ENCODE measurements at regions not wholly inside any gene's neighbourhood (a gene's known extent, or its start where the extent isn't known, plus 50 kb on each side); places are given as distances from the start of the nearest gene placed in this dataset.

GRCh38 chr2:15786003-15786654 lies 154.2 kb upstream of the MYCN start:
- Histone ChIP-seq H3K4me3 (ENCODE audit: low read length) (no peak overlapping the region), H3K36me3 (ENCODE audit: insufficient read depth, low read length) (no peaks in the 10 kb centered on the region), H3K4me1 (ENCODE audit: insufficient read depth, low read length) (no peaks in the 10 kb centered on the region), H3K9ac (ENCODE audit: low read depth, low read length) (no peak overlapping the region), H3K27ac (ENCODE audit: low read depth, low read length) (no peak overlapping the region), H3K27me3 (ENCODE audit: insufficient read depth, low read length) (no peaks in the 10 kb centered on the region), H3K9me3 (ENCODE audit: insufficient read depth, low read depth, low read length) (no peaks in the 10 kb centered on the region)
- WGBS, result 92% methylated on average over 11 of the region's 11 CpGs

- 89% methylated on average over 2 of the region's 2 CpGs for WGBS
- no peaks in the 10 kb centered on the region for H3K36me3 ChIP-seq (ENCODE audit: insufficient read depth, low read length)
- no peak overlapping the region for H3K4me3 ChIP-seq (ENCODE audit: low read length)
- H3K4me1 ChIP-seq (ENCODE audit: insufficient read depth, low read length), result no peaks in the 10 kb centered on the region
- no peak overlapping the region for H3K27ac ChIP-seq (ENCODE audit: low read depth, low read length)
- no peaks in the 10 kb centered on the region for H3K9me3 ChIP-seq (ENCODE audit: insufficient read depth, low read depth, low read length)
- no peak overlapping the region for H3K9ac ChIP-seq (ENCODE audit: low read depth, low read length)
- no peaks in the 10 kb centered on the region for H3K27me3 ChIP-seq (ENCODE audit: insufficient read depth, low read length)
Measured at GRCh38 chr2:15786901-15787300, 153.4 kb upstream of the MYCN start.

GRCh38 chr2:15787535-15788454 lies 152.6 kb upstream of the MYCN start:
- 94% methylated on average over 2 of the region's 3 CpGs for WGBS
- H3K9me3 ChIP-seq (ENCODE audit: insufficient read depth, low read depth, low read length), result no peaks in the 10 kb centered on the region
- no peaks in the 10 kb centered on the region for H3K36me3 ChIP-seq (ENCODE audit: insufficient read depth, low read length)
- H3K4me1 ChIP-seq (ENCODE audit: insufficient read depth, low read length), result no peaks in the 10 kb centered on the region
- H3K9ac ChIP-seq (ENCODE audit: low read depth, low read length), result no peak overlapping the region
- H3K4me3 ChIP-seq (ENCODE audit: low read length), result no peak overlapping the region
- H3K27me3 ChIP-seq (ENCODE audit: insufficient read depth, low read length), result no peaks in the 10 kb centered on the region
- no peak overlapping the region for H3K27ac ChIP-seq (ENCODE audit: low read depth, low read length)

GRCh38 chr2:15788455-15788829 lies 151.9 kb upstream of the MYCN start:
- 91% methylated on average over 11 of the region's 11 CpGs for WGBS
- H3K4me3 ChIP-seq (ENCODE audit: low read length), result no peak overlapping the region
- H3K27me3 ChIP-seq (ENCODE audit: insufficient read depth, low read length), result no peaks in the 10 kb centered on the region
- H3K27ac ChIP-seq (ENCODE audit: low read depth, low read length), result no peak overlapping the region
- H3K4me1 ChIP-seq (ENCODE audit: insufficient read depth, low read length), result no peaks in the 10 kb centered on the region
- H3K9me3 ChIP-seq (ENCODE audit: insufficient read depth, low read depth, low read length), result no peaks in the 10 kb centered on the region
- no peaks in the 10 kb centered on the region for H3K36me3 ChIP-seq (ENCODE audit: insufficient read depth, low read length)
- no peak overlapping the region for H3K9ac ChIP-seq (ENCODE audit: low read depth, low read length)

GRCh38 chr2:15788830-15789229 lies 151.5 kb upstream of the MYCN start:
- no peak overlapping the region for H3K4me3 ChIP-seq (ENCODE audit: low read length)
- H3K9ac ChIP-seq (ENCODE audit: low read depth, low read length), result no peak overlapping the region
- no peaks in the 10 kb centered on the region for H3K27me3 ChIP-seq (ENCODE audit: insufficient read depth, low read length)
- no peak overlapping the region for H3K27ac ChIP-seq (ENCODE audit: low read depth, low read length)
- no peaks in the 10 kb centered on the region for H3K36me3 ChIP-seq (ENCODE audit: insufficient read depth, low read length)
- no peaks in the 10 kb centered on the region for H3K4me1 ChIP-seq (ENCODE audit: insufficient read depth, low read length)
- 94% methylated on average over 9 of the region's 9 CpGs for WGBS
- no peaks in the 10 kb centered on the region for H3K9me3 ChIP-seq (ENCODE audit: insufficient read depth, low read depth, low read length)

- H3K27me3 ChIP-seq (ENCODE audit: insufficient read depth, low read length), result no peaks in the 10 kb centered on the region
- H3K27ac ChIP-seq (ENCODE audit: low read depth, low read length), result no peak overlapping the region
- H3K36me3 ChIP-seq (ENCODE audit: insufficient read depth, low read length), result no peaks in the 10 kb centered on the region
- H3K9ac ChIP-seq (ENCODE audit: low read depth, low read length), result no peak overlapping the region
- no peaks in the 10 kb centered on the region for H3K4me1 ChIP-seq (ENCODE audit: insufficient read depth, low read length)
- H3K4me3 ChIP-seq (ENCODE audit: low read length), result no peak overlapping the region
- H3K9me3 ChIP-seq (ENCODE audit: insufficient read depth, low read depth, low read length), result no peaks in the 10 kb centered on the region
- 89% methylated on average over 11 of the region's 11 CpGs for WGBS
Measured at GRCh38 chr2:15789381-15790062, 150.8 kb upstream of the MYCN start.

DNA sequence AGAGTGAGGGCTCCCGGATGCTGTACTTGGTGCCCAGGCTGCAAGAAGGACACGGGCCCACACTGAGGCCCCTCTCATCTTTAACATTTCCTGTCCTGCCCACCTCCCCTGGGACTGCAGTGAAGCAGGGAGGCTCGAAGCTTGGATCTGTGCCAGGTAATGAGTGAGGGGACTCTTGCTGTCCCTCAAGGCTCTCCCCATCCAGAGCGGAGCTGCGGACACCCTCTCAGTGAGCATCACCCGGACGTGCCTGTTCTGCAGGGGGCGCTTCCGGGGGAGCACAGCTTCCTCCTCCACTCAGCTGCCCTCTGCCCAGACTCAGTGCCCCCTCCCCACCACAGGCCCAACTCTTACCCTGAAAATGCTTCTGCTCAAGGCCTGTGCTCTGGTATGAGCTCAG lies 150.0 kb upstream of the MYCN start:
- H3K9me3 ChIP-seq (ENCODE audit: insufficient read depth, low read depth, low read length), result no peaks in the 10 kb centered on the region
- WGBS, result 92% methylated on average over 9 of the region's 9 CpGs
- H3K36me3 ChIP-seq (ENCODE audit: insufficient read depth, low read length), result no peaks in the 10 kb centered on the region
- H3K27ac ChIP-seq (ENCODE audit: low read depth, low read length), result no peak overlapping the region
- no peak overlapping the region for H3K9ac ChIP-seq (ENCODE audit: low read depth, low read length)
- H3K27me3 ChIP-seq (ENCODE audit: insufficient read depth, low read length), result no peaks in the 10 kb centered on the region
- no peaks in the 10 kb centered on the region for H3K4me1 ChIP-seq (ENCODE audit: insufficient read depth, low read length)
- no peak overlapping the region for H3K4me3 ChIP-seq (ENCODE audit: low read length)

DNA sequence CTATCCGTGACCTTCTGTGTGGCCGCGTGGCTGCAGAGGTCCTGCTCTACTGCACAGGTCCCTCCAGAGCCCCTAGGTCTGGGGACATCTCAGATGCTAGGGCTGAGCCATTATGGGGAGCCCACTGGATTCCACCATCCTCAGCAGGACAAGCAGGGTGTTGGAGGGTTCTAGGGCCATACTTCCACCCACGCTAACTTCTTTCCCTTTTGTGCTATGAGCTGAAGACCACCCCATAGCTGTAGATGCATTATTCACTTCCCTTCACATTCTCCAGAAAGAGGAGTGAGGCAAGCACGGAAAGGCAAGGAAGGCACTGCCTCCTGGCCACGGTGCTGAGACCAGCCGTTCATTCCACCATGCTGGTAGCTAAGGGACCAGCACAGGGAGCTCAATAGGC lies 149.5 kb upstream of the MYCN start:
- WGBS, result 93% methylated on average over 7 of the region's 7 CpGs
- Histone ChIP-seq H3K27me3 (ENCODE audit: insufficient read depth, low read length) (no peaks in the 10 kb centered on the region), H3K9me3 (ENCODE audit: insufficient read depth, low read depth, low read length) (no peaks in the 10 kb centered on the region), H3K36me3 (ENCODE audit: insufficient read depth, low read length) (no peaks in the 10 kb centered on the region), H3K4me3 (ENCODE audit: low read length) (no peak overlapping the region), H3K4me1 (ENCODE audit: insufficient read depth, low read length) (no peaks in the 10 kb centered on the region), H3K27ac (ENCODE audit: low read depth, low read length) (no peak overlapping the region), H3K9ac (ENCODE audit: low read depth, low read length) (no peak overlapping the region)

DNA sequence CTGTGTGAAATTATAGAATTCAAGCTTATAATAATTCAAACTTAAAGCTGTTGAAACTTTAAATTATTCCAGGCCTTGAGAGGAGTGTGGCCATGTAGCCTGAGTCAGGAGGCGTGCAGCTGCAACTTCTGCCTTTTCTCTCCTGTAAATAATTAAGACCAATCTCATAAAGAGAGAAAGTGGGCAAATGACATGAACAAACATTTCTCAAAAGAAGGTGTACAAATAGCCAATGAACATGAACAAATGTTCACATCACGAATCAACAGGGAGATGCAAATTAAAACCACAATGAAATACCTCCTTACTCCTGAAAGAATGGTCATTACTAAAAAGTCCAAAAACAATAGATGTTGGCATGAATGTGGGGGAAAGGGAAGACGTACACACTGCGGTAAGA lies 149.1 kb upstream of the MYCN start:
- Histone ChIP-seq H3K4me1 (ENCODE audit: insufficient read depth, low read length) (no peaks in the 10 kb centered on the region), H3K4me3 (ENCODE audit: low read length) (no peak overlapping the region), H3K27me3 (ENCODE audit: insufficient read depth, low read length) (no peaks in the 10 kb centered on the region), H3K9ac (ENCODE audit: low read depth, low read length) (no peak overlapping the region), H3K9me3 (ENCODE audit: insufficient read depth, low read depth, low read length) (no peaks in the 10 kb centered on the region), H3K36me3 (ENCODE audit: insufficient read depth, low read length) (no peaks in the 10 kb centered on the region), H3K27ac (ENCODE audit: low read depth, low read length) (no peak overlapping the region)
- WGBS, result 96% methylated on average over 4 of the region's 4 CpGs

- WGBS, result 94% methylated on average over 8 of the region's 8 CpGs
- H3K36me3 ChIP-seq (ENCODE audit: insufficient read depth, low read length), result no peaks in the 10 kb centered on the region
- no peaks in the 10 kb centered on the region for H3K9me3 ChIP-seq (ENCODE audit: insufficient read depth, low read depth, low read length)
- H3K27ac ChIP-seq (ENCODE audit: low read depth, low read length), result no peak overlapping the region
- H3K4me3 ChIP-seq (ENCODE audit: low read length), result no peak overlapping the region
- H3K9ac ChIP-seq (ENCODE audit: low read depth, low read length), result no peak overlapping the region
- H3K4me1 ChIP-seq (ENCODE audit: insufficient read depth, low read length), result no peaks in the 10 kb centered on the region
- no peaks in the 10 kb centered on the region for H3K27me3 ChIP-seq (ENCODE audit: insufficient read depth, low read length)
Measured at GRCh38 chr2:15792331-15792730, 148.0 kb upstream of the MYCN start.

All from HUES64 (cell line).